ENCODE measurements at regions not wholly inside any gene's neighbourhood (a gene's known extent, or its start where the extent isn't known, plus 50 kb on each side); places are given as distances from the start of the nearest gene placed in this dataset.

DNA sequence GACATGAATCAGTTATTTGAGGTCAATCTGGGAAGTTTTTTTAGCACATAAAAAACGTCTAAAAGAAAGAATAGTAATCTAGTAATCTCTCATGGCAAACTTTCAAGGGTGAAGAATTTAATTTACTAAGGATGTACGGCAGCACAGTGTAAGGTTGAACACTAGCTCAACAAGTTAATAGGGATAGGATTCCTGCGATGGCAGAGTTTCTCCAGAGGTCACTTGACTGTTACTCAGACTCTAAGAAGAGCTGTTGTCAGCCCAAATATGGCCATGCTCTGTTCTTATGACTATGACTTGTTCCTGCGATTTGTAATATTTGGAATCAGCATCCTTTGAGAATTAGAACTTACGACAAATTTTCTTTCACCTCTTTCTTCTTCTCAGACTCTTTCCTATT is 553.3 kb upstream of the TNP1 start:
- no peak for DNase-seq (ENCODE audit: low read depth)
- TF ChIP-seq, protein P1, sequence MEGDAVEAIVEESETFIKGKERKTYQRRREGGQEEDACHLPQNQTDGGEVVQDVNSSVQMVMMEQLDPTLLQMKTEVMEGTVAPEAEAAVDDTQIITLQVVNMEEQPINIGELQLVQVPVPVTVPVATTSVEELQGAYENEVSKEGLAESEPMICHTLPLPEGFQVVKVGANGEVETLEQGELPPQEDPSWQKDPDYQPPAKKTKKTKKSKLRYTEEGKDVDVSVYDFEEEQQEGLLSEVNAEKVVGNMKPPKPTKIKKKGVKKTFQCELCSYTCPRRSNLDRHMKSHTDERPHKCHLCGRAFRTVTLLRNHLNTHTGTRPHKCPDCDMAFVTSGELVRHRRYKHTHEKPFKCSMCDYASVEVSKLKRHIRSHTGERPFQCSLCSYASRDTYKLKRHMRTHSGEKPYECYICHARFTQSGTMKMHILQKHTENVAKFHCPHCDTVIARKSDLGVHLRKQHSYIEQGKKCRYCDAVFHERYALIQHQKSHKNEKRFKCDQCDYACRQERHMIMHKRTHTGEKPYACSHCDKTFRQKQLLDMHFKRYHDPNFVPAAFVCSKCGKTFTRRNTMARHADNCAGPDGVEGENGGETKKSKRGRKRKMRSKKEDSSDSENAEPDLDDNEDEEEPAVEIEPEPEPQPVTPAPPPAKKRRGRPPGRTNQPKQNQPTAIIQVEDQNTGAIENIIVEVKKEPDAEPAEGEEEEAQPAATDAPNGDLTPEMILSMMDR (IDR thresholded peaks at IDR 0.05; ENCODE audit: control insufficient read depth, insufficient read depth, low read depth, low read length, missing control alignments): no peak
- H3K4me3 ChIP-seq (ENCODE audit: control insufficient read depth, low read depth, low read length): no peak overlapping the region

DNA sequence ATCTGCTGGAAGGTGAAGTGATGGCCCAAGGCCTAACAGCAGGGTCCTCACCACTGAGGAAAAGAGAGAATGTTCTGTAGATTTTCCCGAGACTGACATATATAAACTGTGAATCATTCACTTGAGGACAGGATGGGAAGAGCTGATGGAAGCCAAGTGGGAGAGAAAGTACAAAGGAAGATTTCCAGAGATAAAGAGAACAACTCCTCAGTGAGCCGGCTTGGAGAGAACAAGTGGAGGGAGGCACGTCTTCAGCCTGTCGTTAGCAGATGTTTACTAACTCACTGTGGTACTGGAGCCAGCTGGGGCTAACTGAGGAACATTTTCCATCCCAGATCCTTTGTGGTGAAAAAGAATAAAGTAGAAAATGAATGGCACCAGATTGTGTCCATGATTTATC is 552.9 kb upstream of the TNP1 start:
- DNase-seq (ENCODE audit: low read depth): no peak
- no peak overlapping the region for H3K4me3 ChIP-seq (ENCODE audit: control insufficient read depth, low read depth, low read length)
- TF ChIP-seq, protein P1 (IDR thresholded peaks at IDR 0.05; ENCODE audit: control insufficient read depth, insufficient read depth, low read depth, low read length, missing control alignments): no peak

DNA sequence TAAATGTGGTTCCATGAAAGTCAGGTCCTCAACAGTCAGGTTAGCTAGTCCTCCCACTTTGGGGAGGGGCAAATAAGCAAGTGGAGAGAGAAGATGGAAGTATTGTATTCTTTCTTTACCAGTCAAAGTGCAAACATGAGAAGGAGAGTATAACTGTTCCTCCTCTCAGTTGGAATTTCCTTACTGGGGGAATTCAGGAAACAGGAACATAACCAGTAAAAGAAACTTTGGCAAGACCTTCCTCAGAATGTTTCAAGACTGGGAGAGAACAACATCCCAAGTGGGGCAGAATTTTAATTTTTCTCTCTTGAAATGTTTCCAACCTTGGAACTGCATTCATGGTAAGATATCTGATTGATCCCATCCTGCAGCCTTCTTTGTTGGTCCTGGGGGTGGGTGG is 552.4 kb upstream of the TNP1 start:
- H3K4me3 ChIP-seq (ENCODE audit: control insufficient read depth, low read depth, low read length): no peak overlapping the region
- DNase-seq (ENCODE audit: low read depth): no peak
- TF ChIP-seq, protein P1 (IDR thresholded peaks at IDR 0.05; ENCODE audit: control insufficient read depth, insufficient read depth, low read depth, low read length, missing control alignments): no peak

DNA sequence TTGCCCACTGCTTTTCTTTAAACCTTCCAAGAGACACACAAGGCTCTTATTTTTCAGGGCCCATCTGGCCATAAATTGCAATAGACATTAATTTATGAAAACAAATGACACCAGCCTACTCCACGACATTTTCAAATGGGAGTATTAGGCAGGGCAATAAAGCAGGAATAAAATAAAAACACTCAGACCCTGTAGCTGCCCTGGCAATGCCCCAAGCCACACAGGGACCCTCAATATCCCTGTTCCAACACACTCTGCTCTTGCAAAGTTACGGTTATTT is 550.8 kb upstream of the TNP1 start:
- H3K4me3 ChIP-seq (ENCODE audit: control insufficient read depth, low read depth, low read length): no peak overlapping the region
- TF ChIP-seq, protein P1 (IDR thresholded peaks at IDR 0.05; ENCODE audit: control insufficient read depth, insufficient read depth, low read depth, low read length, missing control alignments): no peak
- no peak for DNase-seq (ENCODE audit: low read depth)

DNA sequence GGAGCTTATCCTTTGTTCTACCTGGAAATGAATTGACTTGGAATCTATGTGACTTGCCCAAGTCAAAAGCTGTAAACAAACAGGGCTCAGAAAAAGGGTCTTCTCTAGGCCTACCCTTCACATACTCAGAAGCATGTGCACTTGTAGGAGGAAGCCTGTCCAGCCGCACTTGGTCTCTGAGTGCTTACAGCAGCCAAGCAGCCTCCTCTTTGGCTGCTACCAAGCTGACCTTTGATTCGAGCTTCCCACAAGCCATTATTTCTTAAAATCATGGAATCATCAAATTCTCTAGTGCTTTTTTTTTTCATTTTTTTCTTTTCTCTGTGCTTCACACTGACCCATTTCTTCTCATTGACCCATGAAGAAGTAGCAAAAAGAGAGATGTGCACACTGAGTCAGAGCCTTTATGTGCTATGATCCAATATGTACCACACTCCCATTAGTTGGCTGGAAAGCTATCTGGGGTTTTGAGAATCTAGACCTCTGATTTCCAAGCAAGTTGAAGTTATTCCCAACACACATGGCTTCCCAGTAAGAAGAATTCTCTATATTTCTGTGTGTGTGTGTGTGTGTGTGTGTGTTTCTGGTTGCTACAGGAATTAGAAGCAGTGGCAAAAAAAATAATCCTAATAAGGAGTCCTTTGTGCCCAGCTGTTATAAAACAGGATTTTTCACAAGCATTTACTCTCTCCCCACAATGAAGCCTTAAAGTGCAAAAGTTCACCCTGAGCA is 550.3 kb upstream of the TNP1 start:
- no peak overlapping the region for H3K4me3 ChIP-seq (ENCODE audit: control insufficient read depth, low read depth, low read length)
- TF ChIP-seq, protein P1 (IDR thresholded peaks at IDR 0.05; ENCODE audit: control insufficient read depth, insufficient read depth, low read depth, low read length, missing control alignments): no peak

DNA sequence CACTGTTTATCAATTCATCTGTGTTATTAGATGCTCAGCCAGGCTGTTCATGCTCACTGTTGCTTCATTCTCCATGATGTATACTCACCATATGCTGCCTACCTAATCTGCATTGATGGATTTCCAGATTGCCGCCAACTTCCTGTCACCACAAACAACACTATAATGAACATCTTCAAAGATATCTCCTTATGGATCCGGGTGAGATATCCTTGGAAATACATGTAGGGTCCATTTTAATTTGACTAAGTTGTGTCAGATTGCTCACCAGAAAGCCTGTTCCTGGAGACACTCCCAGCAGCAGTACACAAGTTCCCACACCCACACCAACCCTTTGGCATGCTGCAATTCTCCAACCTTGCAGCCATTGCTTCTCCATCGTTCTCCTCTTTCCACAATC is 547.5 kb upstream of the TNP1 start:
- TF ChIP-seq, protein P1 (IDR thresholded peaks at IDR 0.05; ENCODE audit: control insufficient read depth, insufficient read depth, low read depth, low read length, missing control alignments): no peak
- H3K4me3 ChIP-seq (ENCODE audit: control insufficient read depth, low read depth, low read length): no peak overlapping the region
- no peak for DNase-seq (ENCODE audit: low read depth)

More for the DNA sequence above, 550.3 kb upstream of the TNP1 start:
- DNase-seq (ENCODE audit: low read depth): no peak
